ENCODE measurements at regions not wholly inside any gene's neighbourhood (a gene's known extent, or its start where the extent isn't known, plus 50 kb on each side); places are given as distances from the start of the nearest gene placed in this dataset.

DNA sequence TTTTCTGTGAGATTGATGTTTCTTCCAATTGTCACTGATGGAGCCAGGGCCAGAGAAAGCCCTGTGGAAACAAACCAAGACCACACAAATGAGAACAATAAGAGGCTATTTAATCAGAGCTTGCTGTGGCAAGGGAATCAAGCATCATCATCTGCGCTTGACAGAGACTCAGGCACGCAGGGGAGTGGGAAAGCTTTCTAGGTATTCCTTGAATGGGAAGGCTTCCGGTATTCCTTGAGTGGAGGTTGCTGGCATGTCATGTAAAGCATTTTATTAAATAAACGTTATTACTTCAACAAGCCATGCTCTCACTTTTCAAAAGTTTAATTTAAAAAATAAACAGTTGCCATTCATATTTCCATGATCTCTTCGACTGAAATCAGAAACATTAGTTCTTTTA is 194.6 kb upstream of the SYT4 start:
- TF ChIP-seq, protein P1, sequence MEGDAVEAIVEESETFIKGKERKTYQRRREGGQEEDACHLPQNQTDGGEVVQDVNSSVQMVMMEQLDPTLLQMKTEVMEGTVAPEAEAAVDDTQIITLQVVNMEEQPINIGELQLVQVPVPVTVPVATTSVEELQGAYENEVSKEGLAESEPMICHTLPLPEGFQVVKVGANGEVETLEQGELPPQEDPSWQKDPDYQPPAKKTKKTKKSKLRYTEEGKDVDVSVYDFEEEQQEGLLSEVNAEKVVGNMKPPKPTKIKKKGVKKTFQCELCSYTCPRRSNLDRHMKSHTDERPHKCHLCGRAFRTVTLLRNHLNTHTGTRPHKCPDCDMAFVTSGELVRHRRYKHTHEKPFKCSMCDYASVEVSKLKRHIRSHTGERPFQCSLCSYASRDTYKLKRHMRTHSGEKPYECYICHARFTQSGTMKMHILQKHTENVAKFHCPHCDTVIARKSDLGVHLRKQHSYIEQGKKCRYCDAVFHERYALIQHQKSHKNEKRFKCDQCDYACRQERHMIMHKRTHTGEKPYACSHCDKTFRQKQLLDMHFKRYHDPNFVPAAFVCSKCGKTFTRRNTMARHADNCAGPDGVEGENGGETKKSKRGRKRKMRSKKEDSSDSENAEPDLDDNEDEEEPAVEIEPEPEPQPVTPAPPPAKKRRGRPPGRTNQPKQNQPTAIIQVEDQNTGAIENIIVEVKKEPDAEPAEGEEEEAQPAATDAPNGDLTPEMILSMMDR (IDR thresholded peaks at IDR 0.05; ENCODE audit: unreplicated experiment), result no peak
- CTCF ChIA-PET, result no interaction called here
- no TSS peak for BruUV-seq (replicated peaks)
- intact Hi-C loops (cut with micrococcal nuclease; ENCODE audit: unreplicated experiment), result loop anchor here (5.0 kb wide), 1 partner anchor 50 kb away; no protein-coding TSS in a partner anchor
- Mint-ChIP-seq H3K4me1 (ENCODE audit: low read depth, unreplicated experiment) (no peaks in the 10 kb centered on the region), H3K27me3 (ENCODE audit: unreplicated experiment) (no peaks in the 10 kb centered on the region), H3K4me3 (ENCODE audit: low read depth, unreplicated experiment) (no peak overlapping the region), H3K9me3 (ENCODE audit: low read depth, unreplicated experiment) (peaks cover 2% of the 10 kb centered on the region), H3K36me3 (ENCODE audit: insufficient read depth, unreplicated experiment) (no peaks in the 10 kb centered on the region), H3K27ac (ENCODE audit: unreplicated experiment) (no peak overlapping the region)
- DNase-seq, result no peak

DNA sequence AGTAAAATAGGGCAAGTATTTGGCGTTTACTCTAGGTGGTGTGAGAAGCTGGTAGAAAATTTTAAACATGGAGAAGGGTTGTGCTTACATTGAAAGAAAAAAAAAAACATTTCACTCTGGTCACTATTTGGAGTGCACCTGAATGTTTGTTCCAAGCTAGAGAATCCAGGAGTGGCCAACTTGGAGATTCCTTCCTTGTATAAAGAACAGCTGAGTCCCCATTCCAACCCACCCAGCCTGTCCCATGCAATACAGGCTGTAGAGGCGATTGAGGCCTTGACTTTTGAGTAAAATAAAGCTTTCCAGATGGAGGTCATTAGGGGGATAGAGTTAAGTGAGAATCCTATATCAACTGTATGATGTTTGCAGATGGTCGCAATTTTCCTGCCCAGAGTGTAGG is 203.8 kb upstream of the SYT4 start:
- H3K4me3 Mint-ChIP-seq (ENCODE audit: low read depth, unreplicated experiment), result no peak overlapping the region
- no peak for DNase-seq
- H3K27ac Mint-ChIP-seq (ENCODE audit: unreplicated experiment), result no peak overlapping the region
- intact Hi-C loops (cut with micrococcal nuclease; ENCODE audit: unreplicated experiment), result no loop called here
- no peaks in the 10 kb centered on the region for H3K27me3 Mint-ChIP-seq (ENCODE audit: unreplicated experiment)
- CTCF ChIA-PET, result interaction anchor here (0.7 kb wide), 1 partner anchor 1333 kb away, joined by 3 read pairs; no protein-coding TSS in a partner anchor
- no peaks in the 10 kb centered on the region for H3K36me3 Mint-ChIP-seq (ENCODE audit: insufficient read depth, unreplicated experiment)
- TF ChIP-seq, protein P1 (IDR thresholded peaks at IDR 0.05; ENCODE audit: unreplicated experiment), result no peak
- H3K9me3 Mint-ChIP-seq (ENCODE audit: low read depth, unreplicated experiment), result no peaks in the 10 kb centered on the region
- H3K4me1 Mint-ChIP-seq (ENCODE audit: low read depth, unreplicated experiment), result peaks cover 17% of the 10 kb centered on the region
- no TSS peak for BruUV-seq (replicated peaks)

- peaks cover 17% of the 10 kb centered on the region for H3K4me1 Mint-ChIP-seq (ENCODE audit: low read depth, unreplicated experiment)
- H3K4me3 Mint-ChIP-seq (ENCODE audit: low read depth, unreplicated experiment), result no peak overlapping the region
- intact Hi-C loops (cut with micrococcal nuclease; ENCODE audit: unreplicated experiment), result no loop called here
- no peak for DNase-seq
- TF ChIP-seq, protein P1 (IDR thresholded peaks at IDR 0.05; ENCODE audit: unreplicated experiment), result no peak
- peaks cover 3% of the 10 kb centered on the region for H3K9me3 Mint-ChIP-seq (ENCODE audit: low read depth, unreplicated experiment)
- no peaks in the 10 kb centered on the region for H3K27me3 Mint-ChIP-seq (ENCODE audit: unreplicated experiment)
- no peaks in the 10 kb centered on the region for H3K36me3 Mint-ChIP-seq (ENCODE audit: insufficient read depth, unreplicated experiment)
- no peak overlapping the region for H3K27ac Mint-ChIP-seq (ENCODE audit: unreplicated experiment)
- CTCF ChIA-PET, result no interaction called here
- no TSS peak for BruUV-seq (replicated peaks)
Measured at GRCh38 chr18:43482136-43482535, 204.8 kb upstream of the SYT4 start.

DNA sequence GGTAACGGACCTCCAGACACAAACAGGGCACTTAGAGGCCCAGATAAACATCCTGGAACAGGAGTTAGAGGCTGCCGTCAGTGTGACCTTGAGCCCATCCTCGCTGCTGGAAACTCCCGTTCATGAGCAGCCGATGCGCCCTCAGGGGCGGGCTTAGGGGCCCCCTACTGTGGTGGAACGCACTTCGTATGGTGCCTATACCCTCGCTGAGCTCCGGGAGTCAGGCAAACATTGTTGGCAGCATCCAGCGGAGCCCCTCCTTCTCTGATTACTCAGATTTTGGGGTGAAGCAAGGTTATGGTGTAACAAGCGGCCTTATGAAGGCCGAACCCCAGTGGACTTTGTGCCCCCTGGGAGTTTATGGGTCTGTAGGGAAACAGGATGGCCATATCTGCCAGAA is 205.3 kb upstream of the SYT4 start:
- CTCF ChIA-PET, result no interaction called here
- H3K4me1 Mint-ChIP-seq (ENCODE audit: low read depth, unreplicated experiment), result peaks cover 17% of the 10 kb centered on the region
- BruUV-seq (replicated peaks), result no TSS peak
- TF ChIP-seq, protein P1 (IDR thresholded peaks at IDR 0.05; ENCODE audit: unreplicated experiment), result no peak
- no peaks in the 10 kb centered on the region for H3K36me3 Mint-ChIP-seq (ENCODE audit: insufficient read depth, unreplicated experiment)
- DNase-seq, result no peak
- no peak overlapping the region for H3K27ac Mint-ChIP-seq (ENCODE audit: unreplicated experiment)
- no peak overlapping the region for H3K4me3 Mint-ChIP-seq (ENCODE audit: low read depth, unreplicated experiment)
- H3K9me3 Mint-ChIP-seq (ENCODE audit: low read depth, unreplicated experiment), result peaks cover 3% of the 10 kb centered on the region
- intact Hi-C loops (cut with micrococcal nuclease; ENCODE audit: unreplicated experiment), result no loop called here
- H3K27me3 Mint-ChIP-seq (ENCODE audit: unreplicated experiment), result no peaks in the 10 kb centered on the region
